AG08395 (cell line): ENCODE measurements at regions not wholly inside any gene's neighbourhood (a gene's known extent, or its start where the extent isn't known, plus 50 kb on each side); places are given as distances from the start of the nearest gene placed in this dataset.
"Not testable (repeated sequence)": the region's sequence is repeated elsewhere in the genome, so short reads cannot be mapped to it uniquely, and the experiment has no call there.

Source experiments
- DNase-seq: peaks from one replicate; pipeline ENCODE4 v3.0.0; 2012; ENCODE audit warnings: mixed read lengths, low spot score

DNA sequence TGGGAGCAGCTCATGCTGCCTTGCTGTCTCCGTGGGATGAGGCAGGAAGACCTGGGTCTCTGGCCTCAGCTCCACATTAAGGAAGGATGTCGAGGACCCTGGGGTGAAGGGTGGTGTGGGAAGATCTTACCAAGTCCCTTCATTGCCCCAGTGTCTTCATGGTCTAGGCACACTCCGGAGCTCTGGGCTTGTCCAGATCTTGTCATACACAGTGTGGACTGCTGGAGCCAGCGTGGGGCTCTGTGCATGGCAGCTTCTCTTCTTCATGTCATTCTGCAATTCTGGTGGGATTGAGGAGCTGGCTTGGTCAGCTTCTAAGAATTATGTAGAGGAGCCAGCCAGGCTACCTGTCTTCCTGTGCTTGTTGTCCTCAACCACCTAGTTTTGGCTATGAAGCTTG is 79.3 kb upstream of the ETV3 start:
- no peak for DNase-seq

DNA sequence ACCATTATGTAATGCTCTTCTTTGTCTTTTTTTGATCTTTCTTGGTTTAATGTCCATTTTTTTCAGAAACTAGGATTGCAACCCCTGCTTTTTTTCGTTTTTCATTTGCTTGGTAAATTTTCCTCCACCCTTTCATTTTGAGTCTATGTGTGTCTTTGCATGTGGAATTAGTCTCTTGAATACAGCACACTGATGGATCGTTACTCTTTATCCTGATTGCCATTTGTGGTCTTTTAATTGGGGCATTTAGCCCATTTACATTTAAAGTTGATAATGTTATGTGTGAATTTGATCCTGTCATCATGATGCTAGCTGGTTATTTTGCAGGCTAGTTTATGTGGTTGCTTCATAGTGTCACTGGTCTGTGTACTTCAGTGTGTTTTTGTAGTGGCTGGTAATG is 75.6 kb upstream of the ETV3 start:
- no peak for DNase-seq

DNA sequence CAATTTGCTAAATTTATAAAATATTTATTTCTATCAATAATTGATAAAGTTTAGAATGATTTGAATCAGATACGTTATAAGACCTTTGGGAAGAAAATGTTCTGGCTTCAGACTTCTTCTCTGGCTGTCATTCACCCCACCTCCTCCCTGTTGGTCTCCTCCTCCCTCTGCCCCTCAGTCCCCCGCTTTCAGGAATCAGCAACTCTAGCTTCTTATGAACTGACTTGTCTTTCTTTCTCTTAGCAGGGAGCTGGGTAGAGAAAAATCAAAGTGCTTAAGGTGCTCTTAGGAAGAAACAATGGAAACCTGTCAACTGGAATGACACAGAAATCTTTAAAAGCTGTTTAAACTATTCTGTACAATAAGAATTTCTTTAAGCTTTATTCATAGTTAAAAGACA is 71.3 kb upstream of the ETV3 start:
- DNase-seq = no peak

GRCh38 chr1:157205982-157206381 is 67.8 kb upstream of the ETV3 start:
- DNase-seq = not testable (repeated sequence)

DNA sequence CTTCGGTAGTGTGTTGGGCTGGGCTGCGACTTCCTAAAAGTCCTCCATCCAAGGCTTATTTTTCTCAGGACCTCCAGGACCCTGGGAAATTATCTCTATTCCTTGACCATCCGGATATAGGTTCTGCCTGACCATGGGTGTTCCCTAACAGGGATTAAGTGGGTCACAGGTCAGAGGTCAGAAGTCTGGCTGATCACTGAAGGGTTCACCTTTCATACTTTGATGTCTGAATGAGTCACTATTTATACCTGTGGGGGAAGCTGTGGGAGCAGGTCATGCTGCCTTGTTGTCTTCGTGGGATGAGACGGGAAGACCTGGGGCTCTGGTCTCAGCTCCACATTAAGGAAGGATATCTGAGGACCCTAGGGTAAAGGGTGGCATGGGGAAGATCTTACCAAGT is 65.0 kb upstream of the ETV3 start:
- no peak for DNase-seq

DNA sequence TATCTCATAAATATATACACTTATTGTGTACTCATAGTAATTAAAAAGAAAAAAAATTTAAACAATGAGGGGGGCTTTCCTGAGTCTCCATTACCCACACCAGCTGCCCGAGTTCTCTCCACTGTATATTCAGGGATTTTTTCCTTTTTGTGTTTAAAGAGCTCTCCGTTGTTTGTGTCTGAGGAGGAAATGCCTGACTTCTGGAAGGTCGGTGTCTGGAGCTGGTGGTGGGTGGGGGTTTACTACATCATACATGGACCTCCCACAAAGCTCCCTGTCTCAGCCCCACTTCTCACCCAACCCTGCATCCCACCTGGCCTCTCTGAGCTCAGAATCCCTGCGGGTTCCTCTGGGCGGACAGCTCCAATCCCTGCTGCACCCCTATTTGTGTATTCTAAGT is 64.1 kb upstream of the ETV3 start:
- no peak for DNase-seq

DNA sequence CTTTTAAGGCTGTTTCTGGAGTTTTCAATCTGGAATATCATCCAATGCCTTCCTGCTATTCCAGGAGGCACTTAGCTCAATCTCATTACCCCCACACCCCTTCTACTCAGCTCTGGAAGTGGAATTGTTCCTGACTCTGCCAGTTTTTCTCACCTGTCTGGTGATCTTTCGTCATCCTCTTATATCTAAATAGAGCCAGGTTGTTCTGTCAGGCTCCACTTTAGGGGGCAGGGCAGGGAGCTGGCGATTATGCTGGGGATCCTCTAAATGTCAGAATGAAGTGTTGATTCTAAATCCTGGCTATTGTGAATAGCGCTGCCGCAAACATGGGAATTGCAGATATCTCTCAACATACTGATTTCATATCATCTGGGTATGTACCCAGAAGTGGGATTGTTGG is 63.6 kb upstream of the ETV3 start:
- no peak for DNase-seq

DNA sequence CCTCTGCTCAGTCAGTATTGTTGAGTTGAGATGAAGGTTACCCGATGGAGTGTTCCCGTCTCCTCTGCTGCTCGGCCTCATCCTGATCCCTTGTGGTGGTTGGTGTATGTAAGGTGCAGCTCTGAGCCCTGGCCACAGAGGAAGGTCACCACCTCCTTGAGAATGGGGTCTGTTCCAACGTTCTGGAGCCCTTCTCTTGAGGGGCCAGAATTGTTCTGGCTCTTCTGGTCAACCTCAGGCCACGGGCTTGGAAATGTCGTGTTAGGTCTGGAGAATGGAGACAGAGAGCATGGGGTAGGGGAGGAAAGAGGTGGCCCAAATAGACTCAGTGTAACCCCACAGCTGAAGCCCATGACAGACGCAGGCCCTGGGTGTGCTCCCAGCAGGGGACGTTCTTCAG is 62.3 kb upstream of the ETV3 start:
- no peak for DNase-seq

DNA sequence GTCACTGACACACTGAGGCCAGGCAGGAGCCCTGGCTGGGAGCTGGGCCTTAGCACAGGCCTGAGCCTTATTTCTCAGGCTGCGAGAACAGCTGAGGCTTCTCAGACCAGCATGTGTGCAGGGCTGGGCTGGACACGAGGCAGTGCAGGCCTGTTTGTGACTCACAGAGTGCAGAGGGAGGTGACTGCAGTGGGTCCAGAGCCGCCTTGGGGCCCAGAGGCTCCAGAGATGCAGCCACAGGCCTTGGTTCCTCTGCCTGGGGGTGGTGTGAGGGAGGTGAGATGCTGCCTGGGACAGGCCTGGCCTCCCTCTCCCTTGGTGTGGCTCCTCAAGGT is 61.2 kb upstream of the ETV3 start:
- DNase-seq = peak; percentile 22

DNA sequence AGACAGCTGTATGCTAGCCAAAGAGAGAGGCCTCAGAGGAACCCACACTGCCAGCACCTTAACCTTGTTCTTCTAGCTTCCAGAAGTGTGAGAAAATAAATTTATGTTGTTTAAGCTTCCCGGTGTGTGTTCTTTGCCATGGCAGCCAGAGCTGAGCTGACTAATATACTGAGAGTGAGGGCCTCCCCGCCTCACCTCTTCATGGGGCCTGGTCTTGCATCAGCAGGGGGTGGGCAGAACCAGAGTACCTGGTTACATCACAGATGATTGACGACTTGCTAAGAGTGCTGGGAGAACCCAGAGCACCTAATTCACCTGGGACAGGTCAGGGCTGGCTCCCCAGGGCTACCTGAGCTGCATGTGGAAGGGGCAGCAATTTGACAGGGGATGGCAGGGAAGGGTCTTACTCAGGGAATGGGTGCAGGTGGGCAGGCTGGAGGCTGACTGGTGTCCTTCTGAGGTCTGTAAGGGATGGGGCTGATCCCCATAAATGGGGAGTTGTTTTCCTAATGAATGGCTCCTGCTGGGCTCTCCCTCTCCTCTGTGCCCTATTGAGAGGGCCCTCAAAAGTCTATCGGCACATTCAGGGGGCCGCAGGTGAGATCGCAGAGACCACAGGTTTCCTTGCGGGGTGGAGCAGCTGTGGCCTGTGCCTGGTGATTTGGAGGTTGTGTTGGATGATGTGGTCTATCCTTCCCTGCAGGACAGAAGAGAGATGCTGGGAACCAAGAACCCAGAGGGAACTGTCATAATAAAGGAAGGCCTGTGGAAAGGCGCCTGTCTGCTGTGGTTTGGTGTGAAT is 60.6 kb upstream of the ETV3 start:
- DNase-seq = no peak

DNA sequence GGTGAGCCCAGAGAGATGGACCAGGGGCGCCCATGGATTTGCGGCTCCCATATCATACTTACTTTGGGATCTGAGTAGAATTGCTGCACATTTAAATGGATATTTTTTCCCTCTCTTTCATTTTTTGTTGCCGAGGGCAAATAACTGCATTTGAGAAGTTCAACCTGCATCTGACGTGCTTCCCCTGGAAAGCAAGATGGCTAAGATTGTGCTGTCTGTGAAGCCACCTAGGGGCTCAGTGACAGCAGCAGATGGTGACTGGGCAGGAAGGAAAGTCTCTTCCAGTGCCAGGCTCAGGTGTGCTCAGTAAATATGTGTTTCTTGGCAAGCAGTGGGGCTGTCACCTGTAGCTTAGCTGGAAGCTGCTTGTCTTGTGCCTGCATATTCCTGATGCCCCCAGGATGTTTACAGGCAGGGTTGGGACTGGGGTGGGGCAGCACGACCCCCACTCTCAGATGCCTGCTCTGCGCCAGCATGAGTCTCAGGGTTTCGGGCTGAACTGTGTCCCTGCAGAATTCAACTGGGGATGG is 59.8 kb upstream of the ETV3 start:
- no peak for DNase-seq

DNA sequence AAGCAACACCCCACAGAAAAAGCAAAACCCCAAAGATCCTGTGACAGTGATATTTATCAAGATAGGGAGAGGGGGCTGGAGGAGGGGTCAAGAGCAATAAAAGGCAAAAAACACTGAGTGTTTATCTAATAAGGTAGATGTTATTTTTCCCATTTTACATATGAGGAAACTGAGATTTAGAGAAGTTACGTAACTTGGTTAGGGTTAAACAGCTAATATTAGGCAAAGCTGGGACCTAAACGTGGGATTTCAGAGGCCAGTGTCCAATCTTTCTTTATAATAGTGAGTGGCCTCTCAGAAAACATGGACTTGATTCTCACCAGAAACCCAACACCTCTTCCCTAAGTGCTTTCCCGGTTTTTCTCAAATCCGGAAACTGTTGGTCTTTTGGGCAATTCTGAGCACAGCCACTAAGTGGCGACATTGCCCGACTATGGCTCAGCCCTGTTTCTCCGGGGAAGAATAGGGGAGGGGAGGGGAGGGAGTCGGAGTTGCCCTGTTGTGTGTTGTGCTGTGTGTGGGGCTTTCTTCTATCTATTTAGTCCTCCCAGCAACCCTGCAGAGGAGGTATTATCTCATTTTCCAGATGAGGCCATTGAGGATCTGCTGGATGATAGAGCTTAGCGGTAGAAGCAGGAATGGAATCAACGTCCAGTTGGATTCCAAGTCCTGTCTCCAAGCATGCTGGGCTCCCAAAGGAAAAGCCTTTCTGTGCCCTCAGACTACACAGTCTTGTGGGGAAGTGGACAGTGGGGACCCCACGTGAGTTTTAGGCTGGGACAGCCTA is 58.7 kb upstream of the ETV3 start:
- DNase-seq = not testable (repeated sequence)

DNA sequence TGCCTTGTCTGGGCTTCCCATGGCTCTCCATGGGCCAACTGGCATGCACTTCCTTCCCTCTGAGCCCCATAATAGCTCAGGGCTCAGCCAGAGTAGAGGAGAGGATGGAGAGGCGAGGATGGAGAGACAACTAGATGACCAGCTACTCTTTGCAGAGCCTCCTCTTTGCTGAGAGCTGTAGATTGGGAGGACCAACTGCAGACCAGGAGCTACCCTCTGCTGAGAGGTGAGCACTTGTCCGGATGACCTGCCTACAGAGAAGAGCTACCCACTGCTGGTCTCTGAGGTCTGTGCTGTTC is 58.0 kb upstream of the ETV3 start:
- DNase-seq = no peak

GRCh38 chr1:157195521-157196244 is 57.5 kb upstream of the ETV3 start:
- DNase-seq = no peak

DNA sequence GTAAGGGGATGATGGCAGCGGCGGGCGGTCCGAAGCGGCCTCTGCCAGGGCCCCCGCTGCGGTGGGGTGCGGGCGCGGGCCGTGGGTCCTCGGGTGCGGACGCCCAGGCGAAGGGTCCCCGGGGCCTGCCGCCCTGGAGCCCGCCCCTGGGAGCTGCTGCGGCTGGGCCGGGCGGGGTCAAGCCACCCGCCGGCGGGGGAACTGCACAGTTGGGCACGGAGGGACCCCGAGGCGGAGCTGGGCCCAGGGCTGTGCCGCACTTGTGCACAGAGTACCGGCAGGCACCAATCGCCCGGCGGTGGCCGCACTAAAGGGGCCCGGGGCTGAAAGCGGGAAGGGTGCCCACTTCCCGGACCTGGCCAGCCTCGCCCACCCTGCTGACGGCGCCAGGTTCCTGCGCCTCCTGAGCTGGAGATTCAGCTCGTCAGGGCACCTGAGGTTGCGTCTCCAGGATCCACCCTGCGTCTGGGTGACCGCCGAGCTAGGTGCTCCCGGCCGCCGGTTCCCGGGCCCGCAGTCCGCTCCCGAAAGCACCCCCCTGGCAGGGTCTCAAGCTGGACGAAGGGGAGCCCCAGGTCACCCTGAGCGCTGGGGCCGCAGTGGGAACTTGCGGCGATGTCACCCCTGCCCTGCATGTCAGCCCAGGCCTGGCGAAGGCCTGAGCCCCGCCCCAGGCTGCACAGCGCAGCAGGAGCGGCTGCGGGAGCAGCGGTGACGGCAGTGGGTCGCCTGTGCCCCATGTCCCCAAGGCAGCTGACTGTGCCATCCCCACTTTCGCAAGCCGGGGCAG is 56.7 kb upstream of the ETV3 start:
- DNase-seq = no peak

DNA sequence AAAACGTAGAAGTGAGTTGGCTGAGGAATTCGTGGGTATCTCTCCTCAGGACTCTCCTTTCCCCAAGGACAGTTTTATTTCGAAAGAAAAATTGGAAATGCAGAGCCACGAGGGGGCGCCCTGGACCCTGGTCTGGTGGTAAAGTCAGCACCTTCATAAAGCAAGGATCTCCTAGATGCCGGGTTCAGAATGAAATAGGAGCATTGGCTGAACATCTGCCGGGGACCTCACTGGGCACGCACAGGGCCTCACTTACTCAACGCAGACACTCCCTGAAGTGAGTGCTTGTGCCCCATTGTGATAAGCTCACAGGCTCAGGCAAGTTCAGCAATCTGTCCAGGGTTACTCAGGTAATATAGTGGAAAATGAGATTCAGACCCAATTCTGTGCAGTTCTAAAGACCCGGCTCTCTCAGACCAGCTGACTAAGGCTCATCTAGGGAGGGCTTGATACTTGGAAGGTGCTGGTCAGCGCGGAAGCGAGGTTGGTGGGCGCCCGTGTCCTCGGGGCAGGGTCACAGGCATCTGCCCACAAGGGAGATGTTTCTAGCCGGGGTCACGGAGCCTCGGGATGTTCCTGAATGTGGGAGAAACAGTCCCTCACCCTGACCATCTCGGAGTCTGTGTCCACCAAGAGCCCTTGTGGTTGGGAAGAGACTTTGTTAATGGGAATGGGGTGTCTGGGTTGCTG is 55.7 kb upstream of the ETV3 start:
- peak; percentile 67 for DNase-seq

DNA sequence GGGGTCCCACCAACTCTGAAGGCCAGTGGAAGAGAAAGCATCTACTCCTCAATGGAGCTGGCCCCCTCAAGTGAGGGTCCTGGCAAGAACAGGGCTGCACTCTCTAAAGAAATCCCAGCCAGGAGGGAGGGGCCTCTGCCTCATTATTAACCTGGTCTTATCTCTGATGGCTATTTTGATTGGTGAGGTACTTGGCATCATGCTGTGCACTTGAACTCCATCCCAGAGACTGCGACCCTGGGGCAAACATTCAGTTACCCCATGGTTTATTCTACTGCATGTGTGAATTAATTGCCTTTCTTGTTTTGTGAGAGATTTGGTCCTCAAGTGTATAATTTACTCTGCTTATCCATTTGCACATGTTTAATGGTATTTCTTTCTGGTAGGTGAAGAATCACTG is 55.0 kb upstream of the ETV3 start:
- no peak for DNase-seq

DNA sequence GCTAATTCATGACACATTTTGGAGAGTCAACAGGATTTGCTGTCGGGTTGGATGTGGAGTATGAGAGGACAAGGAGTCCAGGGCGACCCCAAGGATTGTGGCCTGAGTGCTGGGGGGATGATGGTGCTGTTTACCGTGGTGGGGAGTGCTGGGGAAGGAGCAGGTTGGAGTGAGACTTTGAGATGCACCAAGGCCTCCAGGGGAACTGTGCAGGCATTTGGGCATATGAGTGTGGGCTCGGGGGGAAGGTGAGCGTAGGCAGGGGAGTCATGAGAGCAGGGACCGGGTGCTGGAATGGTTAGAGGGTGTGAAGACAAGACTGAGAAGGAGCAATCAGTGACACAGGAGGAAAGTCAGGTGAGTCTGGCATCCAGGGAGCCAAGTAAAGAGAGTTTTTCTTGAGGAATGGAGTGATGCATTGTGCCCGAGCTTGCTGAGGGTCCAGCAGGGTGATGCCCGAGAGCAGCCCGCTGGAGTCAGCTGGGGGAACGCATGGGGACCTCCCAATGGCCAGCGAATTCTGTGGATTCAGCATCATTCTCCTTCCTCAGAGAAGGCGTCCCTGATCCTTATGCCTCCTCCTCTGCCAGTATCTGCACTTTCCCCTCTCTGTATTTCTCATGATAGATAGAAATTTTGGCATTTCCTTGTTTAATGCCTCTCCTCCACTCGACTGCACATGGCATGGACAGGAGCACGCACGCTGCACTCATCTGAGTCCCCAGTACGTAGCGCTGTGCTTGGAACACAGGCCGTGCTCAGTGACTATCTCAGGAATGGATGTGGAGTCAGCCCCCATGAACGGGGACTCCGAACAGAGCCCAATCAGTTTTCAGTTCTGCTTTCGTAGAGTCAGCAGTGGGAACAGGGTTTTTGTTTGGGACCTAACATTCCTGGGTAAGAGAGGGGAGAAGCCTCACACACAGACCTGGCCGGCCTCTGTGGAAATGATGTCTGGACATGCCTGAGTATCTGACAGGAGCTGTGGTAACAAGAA is 52.1 kb upstream of the ETV3 start:
- no peak for DNase-seq

GRCh38 chr1:157189096-157189495 is 50.9 kb upstream of the ETV3 start:
- DNase-seq = no peak
